Stimulated activated CD8-positive, alpha-beta memory T cell treated with anti-CD3 and anti-CD28 coated beads, Interleukin-7, amount 100 ng/mL, for 48 hours (primary cell): ENCODE measurements at regions not wholly inside any gene's neighbourhood (a gene's known extent, or its start where the extent isn't known, plus 50 kb on each side); places are given as distances from the start of the nearest gene placed in this dataset.

Source experiments
- DNase-seq, 2 donors: peaks; one replicate each; pipeline ENCODE4 v3.0.0-alpha.2; 2020; ENCODE audit warnings: low read depth in 1 of 2; ENCODE audit errors: extremely low read depth in 1 of 2

- DNase-seq = no peak
Observed at GRCh38 chr12:61667676-61668075, 592.5 kb upstream of the USP15 start.

DNA sequence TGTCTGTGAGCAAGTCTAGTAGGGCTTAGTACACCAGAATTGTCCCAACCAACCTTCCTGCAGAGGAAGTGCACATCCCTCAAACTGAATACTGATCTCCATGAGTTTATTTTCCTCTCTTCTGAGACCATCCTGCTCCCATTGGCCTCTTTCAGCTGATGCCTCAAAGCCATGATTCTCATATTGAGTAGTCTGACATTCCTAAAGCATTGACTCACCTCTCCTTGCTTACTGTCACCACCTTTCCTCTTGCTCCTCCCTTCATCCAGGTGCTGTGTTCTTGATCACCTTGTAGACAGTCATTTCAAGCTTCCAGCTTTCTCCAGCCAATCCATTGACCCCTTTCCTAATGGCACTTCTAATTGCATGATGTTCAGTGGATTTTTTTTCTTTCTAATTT, 583.7 kb upstream of the USP15 start:
- no peak for DNase-seq

- no peak for DNase-seq
Observed at GRCh38 chr12:61687407-61687806, 572.8 kb upstream of the USP15 start.

- DNase-seq = no peak
Observed at GRCh38 chr12:61694214-61694613, 566.0 kb upstream of the USP15 start.

- no peak for DNase-seq
Observed at GRCh38 chr12:61701471-61701870, 558.7 kb upstream of the USP15 start.

DNA sequence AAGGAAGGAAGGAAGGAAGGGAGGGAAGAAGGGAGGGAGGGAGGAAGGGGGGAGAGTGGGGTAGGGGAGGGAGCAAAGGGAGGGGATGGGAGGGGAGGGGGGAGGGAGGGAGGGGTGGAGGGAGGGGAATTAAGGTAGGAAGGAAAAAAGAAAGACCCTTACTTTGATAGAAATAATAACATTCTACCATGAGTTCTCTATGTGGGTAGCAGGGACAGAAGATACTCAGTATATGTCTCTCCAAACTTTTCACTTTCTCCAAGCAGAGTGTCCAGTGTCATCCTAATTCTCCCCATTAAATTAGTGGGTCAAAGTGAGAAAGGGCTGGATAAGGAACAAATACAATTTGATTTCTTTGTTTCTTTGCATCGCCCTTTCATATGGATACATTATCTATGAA, 553.4 kb upstream of the USP15 start:
- no peak for DNase-seq

GRCh38 chr12:61713121-61713520, 547.1 kb upstream of the USP15 start:
- no peak for DNase-seq

DNA sequence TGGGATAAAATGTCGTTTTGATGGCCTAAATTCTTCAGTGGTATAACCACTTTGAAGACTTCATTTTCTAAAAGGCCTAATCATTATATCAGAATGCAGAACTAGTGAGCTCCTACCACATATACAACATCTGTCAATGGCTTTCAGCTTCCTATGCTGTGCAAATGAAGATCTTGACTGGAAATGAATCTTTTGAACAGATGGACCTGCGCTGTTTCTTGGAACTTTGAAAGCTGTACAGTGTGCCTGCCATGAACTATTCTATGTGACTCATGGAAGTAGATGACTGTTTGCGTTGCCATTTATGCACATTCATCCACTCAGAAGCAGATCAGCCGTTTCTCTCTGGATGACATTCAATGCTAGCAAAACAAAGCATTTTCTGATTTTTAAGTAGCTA, 542.2 kb upstream of the USP15 start:
- no peak for DNase-seq

GRCh38 chr12:61739925-61740324, 520.3 kb upstream of the USP15 start:
- no peak for DNase-seq

DNA sequence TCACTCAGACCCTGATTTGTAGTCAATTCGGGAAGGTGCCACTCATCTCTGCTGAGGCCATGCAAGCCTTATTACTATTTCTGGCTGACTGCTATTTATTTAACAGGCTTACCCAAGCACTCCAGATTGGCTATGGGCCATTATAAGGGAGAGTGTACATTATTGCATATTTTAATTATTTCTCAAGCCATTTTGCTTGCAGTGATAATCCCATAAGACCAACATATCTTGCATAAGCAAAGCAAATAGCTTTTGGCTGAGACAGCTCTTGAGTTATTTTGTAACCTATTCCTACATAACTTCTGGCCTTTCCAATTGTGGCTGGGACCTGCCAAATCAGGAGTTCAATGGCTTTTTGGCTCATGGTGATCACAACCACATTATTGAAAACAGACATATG, 509.6 kb upstream of the USP15 start:
- no peak for DNase-seq

GRCh38 chr12:61754214-61754613, 506.0 kb upstream of the USP15 start:
- no peak for DNase-seq

GRCh38 chr12:61757831-61758505, 502.2 kb upstream of the USP15 start:
- DNase-seq = no peak

- no peak for DNase-seq
Observed at GRCh38 chr12:61758661-61759060, 501.5 kb upstream of the USP15 start.

DNA sequence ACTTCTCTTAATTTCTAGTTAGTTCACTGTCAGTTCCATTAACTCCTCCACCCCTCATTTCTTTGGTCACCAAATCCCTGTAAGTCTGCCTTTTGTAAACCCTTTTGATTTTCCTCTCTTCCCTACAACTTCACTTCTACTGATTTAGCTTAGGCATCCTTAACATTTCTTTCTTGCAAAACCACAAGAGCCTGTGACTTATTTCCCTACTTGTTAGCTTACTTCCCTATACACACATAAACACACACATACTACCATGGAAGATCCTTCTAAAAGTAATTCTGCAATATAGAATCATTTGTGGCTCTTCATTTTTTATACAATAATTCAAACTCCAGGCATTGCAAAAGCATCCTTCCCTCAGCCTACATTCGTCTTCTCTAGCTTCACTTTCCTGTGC, 494.3 kb upstream of the USP15 start:
- DNase-seq = no peak

DNA sequence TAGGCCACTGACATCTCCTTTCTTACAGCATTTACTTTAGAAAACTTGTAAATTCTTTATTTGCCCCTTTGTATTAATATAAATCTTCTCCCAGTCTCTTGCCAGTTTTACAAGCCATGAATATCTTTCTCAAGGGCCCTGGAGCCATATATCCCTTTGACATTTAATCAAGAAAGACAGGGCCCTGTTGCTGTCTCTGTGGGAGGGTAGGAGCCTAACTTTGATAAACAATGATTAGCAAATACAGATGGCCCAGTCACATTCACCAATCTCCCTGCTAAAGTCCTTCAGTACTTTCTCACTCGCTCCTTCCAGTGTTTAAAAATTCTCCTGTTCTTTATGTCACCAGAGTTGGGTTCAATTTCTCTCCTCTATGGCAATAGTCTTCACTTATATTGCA, 479.8 kb upstream of the USP15 start:
- DNase-seq = no peak

GRCh38 chr12:61781021-61781581, 479.1 kb upstream of the USP15 start:
- no peak for DNase-seq

DNA sequence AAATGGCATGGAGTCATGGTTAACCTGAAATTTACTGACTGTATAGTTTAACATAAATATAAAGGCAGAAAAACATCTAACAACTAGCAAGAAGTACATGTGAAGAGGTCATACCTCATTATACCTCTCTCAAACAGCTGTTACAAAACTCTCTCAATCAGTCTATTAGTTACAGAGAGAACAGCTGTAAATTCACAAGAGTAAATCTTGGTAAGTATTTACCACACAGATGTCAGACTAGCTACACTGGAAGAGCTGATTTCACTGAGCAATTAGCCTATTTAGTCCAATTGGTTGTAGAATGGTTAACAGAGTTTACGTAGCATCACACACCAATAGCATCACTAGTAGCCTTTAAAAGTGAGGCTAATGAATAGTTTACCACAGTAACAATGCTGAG, 463.4 kb upstream of the USP15 start:
- DNase-seq = no peak

DNA sequence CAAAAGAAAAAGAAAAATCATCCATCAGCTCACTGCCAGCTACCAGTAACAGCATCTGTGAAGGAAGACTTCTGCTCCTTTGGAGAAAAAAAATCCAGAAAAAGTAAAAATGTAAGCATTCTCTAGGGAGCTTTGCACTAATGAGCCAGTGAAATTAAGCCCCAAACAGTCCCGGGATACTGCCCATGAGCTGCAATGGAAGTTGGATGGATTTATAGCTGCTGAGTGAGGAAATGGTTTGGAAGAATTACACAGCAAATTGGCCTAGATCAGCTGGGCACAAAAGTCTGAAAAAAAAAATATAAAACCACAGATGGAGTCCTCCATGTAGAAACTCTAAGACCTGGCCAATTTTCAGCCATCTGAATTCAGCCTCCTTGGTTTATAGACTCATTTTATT, 462.9 kb upstream of the USP15 start:
- DNase-seq = no peak

GRCh38 chr12:61798778-61799177, 461.4 kb upstream of the USP15 start:
- DNase-seq = no peak

DNA sequence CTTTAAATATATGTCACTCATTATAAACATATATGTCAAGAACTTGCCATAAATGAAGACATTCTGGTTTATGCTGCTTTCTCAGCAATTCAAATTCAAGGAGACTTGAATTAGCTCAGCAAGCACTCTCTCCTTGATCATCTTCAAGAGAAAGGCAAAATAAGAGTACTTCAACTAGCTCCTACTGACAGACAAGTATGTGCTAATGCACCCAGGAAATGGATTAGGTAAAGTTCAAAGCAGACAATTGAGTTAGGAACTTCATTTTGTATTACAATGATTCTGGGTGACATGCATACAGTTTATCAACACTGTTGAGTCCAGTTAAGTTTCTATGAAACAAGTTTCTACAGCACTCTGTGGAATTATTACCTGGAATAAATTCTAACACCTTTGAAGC, 455.9 kb upstream of the USP15 start:
- DNase-seq = no peak

GRCh38 chr12:61808856-61809255, 451.3 kb upstream of the USP15 start:
- DNase-seq = no peak

- no peak for DNase-seq
Observed at GRCh38 chr12:61810486-61810885, 449.7 kb upstream of the USP15 start.

- no peak for DNase-seq
Observed at GRCh38 chr12:61821381-61821780, 438.8 kb upstream of the USP15 start.
